OCI-LY1 (cell line): ENCODE measurements at regions not wholly inside any gene's neighbourhood (a gene's known extent, or its start where the extent isn't known, plus 50 kb on each side); places are given as distances from the start of the nearest gene placed in this dataset.

Source experiments
- H2AFZ ChIP-seq: fragments of 200-600 bp; sonication (generic), shearing (Covaris generic); 2 replicates; pipeline ENCODE4 v1.6.0; 2014; ENCODE audit warnings: antibody characterized with exemption, mild to moderate bottlenecking, low read length
- H3F3A ChIP-seq: fragments of 200-600 bp; sonication (generic), shearing (Covaris generic); 2 replicates; pipeline ENCODE4 v1.6.0; 2014; ENCODE audit warnings: mild to moderate bottlenecking, antibody characterized with exemption, low read length, moderate library complexity; ENCODE audit not compliant: insufficient read depth
- H3K27ac ChIP-seq: fragments of 200-600 bp; sonication (generic); 2 replicates; pipeline ENCODE4 v1.5.1; 2014; ENCODE audit warnings: low read length, mixed run types, mild to moderate bottlenecking, low read depth; ENCODE audit not compliant: poor library complexity, severe bottlenecking
- H3K27me3 ChIP-seq: fragments of 200-600 bp; sonication (generic); 2 replicates; pipeline ENCODE4 v1.6.0; 2014; ENCODE audit warnings: antibody characterized with exemption, mild to moderate bottlenecking, low read length, moderate library complexity; ENCODE audit not compliant: insufficient read depth
- H3K36me3 ChIP-seq: fragments of 200-600 bp; sonication (generic); 2 replicates; pipeline ENCODE4 v1.6.1; 2014; ENCODE audit warnings: mild to moderate bottlenecking, antibody characterized with exemption, low read length, moderate library complexity, mixed read lengths; ENCODE audit not compliant: insufficient read depth
- H3K4me1 ChIP-seq: fragments of 200-600 bp; sonication (generic); 2 replicates; pipeline ENCODE4 v1.5.1; 2014; ENCODE audit warnings: mild to moderate bottlenecking, low read length, moderate library complexity; ENCODE audit not compliant: insufficient read depth, severe bottlenecking
- H3K4me2 ChIP-seq: fragments of 200-600 bp; sonication (generic), shearing (Covaris generic); 2 replicates; pipeline ENCODE4 v1.6.1; 2014; ENCODE audit warnings: low read length
- H3K4me3 ChIP-seq: fragments of 200-600 bp; sonication (generic); 2 replicates; pipeline ENCODE4 v1.5.1; 2014; ENCODE audit warnings: low read length, low read depth, mild to moderate bottlenecking, mixed read lengths; ENCODE audit not compliant: poor library complexity, severe bottlenecking
- H3K79me2 ChIP-seq: fragments of 200-600 bp; shearing (Covaris generic); 2 replicates; pipeline ENCODE4 v1.6.1; 2016; ENCODE audit warnings: mixed run types, low read length, mixed read lengths; ENCODE audit not compliant: insufficient read depth
- H3K9ac ChIP-seq: fragments of 200-600 bp; sonication (generic), shearing (Covaris generic); 2 replicates; pipeline ENCODE4 v1.6.1; 2014; ENCODE audit warnings: mild to moderate bottlenecking, low read length, mixed read lengths
- H3K9me2 ChIP-seq: fragments of 200-600 bp; sonication (generic), shearing (Covaris generic); 2 replicates; pipeline ENCODE4 v1.6.1; 2014; ENCODE audit warnings: low read depth, mild to moderate bottlenecking, low read length, mixed read lengths
- H3K9me3 ChIP-seq: fragments of 200-600 bp; shearing (Covaris generic); 2 replicates; pipeline ENCODE4 v1.6.1; 2014; ENCODE audit warnings: low read length, mixed read lengths
- H4K20me1 ChIP-seq: fragments of 200-600 bp; sonication (generic), shearing (Covaris generic); 2 replicates; pipeline ENCODE4 v1.6.0; 2016; ENCODE audit warnings: mild to moderate bottlenecking, low read length; ENCODE audit not compliant: insufficient read depth
- EZH2 ChIP-seq: fragments of 200-600 bp; sonication (generic), shearing (Covaris generic); IDR thresholded peaks from 2 replicates; pipeline ENCODE4 v1.8.0; 2017; ENCODE audit warnings: borderline replicate concordance, mixed run types, mild to moderate bottlenecking, antibody characterized with exemption, low read length, moderate library complexity, mixed read lengths
- TF ChIP-seq, protein P1 (sequence below): fragments of 200-600 bp; sonication (generic), shearing (Covaris generic); IDR thresholded peaks from 2 replicates; pipeline ENCODE4 v1.5.1; 2017; ENCODE audit warnings: mild to moderate bottlenecking, antibody characterized with exemption, low read length, moderate library complexity, mixed read lengths

DNA sequence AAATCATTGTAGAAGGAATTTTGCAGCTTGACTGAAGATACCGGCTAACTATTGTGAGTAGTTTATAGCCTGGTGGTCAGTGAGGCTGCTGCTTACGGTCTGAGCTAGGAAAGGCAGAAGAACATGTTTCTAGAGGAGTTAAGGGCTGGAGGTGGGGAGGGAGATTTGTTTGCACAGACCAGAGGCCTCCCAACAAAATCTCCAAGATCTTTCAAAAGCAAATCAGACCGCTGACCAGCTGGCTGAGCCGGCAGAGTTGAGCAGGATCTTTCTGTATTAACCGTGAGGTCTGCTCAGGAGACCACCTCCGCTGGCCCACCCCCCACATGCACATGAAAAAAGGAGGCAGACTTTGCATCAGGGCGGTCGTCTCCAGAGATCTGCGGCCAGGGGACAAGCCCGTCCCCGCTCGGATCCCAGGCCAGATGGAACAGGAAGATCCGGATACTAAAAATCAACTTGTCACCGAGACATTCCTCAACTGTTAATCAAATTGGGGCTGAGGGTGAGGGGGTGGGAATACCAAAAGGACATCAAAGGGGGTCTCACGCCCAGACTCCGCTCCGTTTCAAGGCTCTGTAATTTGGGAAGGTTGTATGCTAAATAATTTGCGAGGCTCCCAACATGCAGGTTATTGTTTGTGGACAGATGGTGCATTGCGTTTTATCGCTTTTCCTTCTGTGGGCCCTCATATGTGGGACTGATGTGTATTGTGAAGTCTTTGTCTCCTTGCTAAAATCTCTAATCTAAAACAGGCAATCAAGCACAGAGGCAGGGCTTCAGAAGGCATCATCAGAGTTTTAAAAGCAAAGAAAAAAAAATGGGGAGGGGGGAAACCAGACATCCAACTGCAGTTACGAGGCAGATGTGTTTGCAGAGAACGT lies 319.0 kb downstream of the ZNF536 start:
- Histone ChIP-seq H4K20me1 (no peaks in the 10 kb centered on the region), H3F3A (no peaks in the 10 kb centered on the region), H3K4me2 (no peak overlapping the region), H3K27ac (no peak overlapping the region), H2AFZ (no peak overlapping the region), H3K27me3 (no peaks in the 10 kb centered on the region), H3K4me1 (no peaks in the 10 kb centered on the region), H3K9ac (no peak overlapping the region), H3K9me3 (no peaks in the 10 kb centered on the region), H3K79me2 (no peaks in the 10 kb centered on the region), H3K4me3 (no peak overlapping the region), H3K9me2 (no peaks in the 10 kb centered on the region), H3K36me3 (no peaks in the 10 kb centered on the region)
- TF ChIP-seq EZH2: no peak
- TF ChIP-seq, protein P1, sequence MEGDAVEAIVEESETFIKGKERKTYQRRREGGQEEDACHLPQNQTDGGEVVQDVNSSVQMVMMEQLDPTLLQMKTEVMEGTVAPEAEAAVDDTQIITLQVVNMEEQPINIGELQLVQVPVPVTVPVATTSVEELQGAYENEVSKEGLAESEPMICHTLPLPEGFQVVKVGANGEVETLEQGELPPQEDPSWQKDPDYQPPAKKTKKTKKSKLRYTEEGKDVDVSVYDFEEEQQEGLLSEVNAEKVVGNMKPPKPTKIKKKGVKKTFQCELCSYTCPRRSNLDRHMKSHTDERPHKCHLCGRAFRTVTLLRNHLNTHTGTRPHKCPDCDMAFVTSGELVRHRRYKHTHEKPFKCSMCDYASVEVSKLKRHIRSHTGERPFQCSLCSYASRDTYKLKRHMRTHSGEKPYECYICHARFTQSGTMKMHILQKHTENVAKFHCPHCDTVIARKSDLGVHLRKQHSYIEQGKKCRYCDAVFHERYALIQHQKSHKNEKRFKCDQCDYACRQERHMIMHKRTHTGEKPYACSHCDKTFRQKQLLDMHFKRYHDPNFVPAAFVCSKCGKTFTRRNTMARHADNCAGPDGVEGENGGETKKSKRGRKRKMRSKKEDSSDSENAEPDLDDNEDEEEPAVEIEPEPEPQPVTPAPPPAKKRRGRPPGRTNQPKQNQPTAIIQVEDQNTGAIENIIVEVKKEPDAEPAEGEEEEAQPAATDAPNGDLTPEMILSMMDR: no peak

DNA sequence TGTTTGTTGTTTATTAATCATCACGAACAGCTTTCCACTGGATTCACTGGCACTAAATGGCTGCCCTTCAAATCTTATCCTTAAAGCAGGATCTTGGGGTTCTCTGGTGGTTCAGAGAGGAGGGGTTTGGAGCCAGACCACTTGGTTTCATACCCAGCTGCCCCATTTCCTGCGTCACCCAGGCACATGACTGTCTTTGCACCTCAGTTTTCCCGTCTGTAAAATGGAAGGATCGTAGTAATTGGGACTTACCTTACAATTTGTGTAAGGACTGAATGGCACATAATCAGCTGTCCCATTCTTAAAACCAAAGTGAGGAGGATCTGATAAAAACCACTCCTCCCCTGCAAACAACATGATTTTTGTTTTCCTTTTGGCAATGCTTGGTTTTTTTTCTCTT lies 318.3 kb downstream of the ZNF536 start:
- H3K27me3 ChIP-seq: no peaks in the 10 kb centered on the region
- no peak overlapping the region for H3K9ac ChIP-seq
- H3K4me1 ChIP-seq: no peaks in the 10 kb centered on the region

DNA sequence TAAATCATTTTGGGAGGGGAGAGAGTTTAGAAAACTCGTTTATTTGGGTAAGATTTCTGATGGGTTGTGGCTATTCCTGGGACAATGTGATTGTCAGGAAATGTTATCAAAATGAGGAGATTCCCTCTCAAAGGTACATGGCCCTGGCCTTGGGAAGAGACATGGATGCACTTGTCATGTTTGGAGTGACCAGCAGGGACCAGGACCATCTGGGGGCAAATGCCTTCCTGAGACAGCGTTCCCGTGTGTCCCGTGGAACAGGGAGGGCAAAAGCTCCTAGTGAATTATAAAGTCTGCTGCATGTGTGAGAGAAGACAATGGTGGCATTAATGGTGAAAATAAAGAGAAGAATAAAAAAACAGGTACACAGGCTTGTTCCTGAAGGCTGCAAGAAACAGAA lies 317.3 kb downstream of the ZNF536 start:
- Histone ChIP-seq H3K9me3 (no peaks in the 10 kb centered on the region), H3K9ac (no peak overlapping the region), H3K9me2 (no peaks in the 10 kb centered on the region), H3K36me3 (no peaks in the 10 kb centered on the region), H3F3A (no peaks in the 10 kb centered on the region), H3K4me2 (no peak overlapping the region), H3K27me3 (no peaks in the 10 kb centered on the region), H3K4me1 (no peaks in the 10 kb centered on the region), H3K79me2 (no peaks in the 10 kb centered on the region), H2AFZ (no peak overlapping the region), H3K4me3 (no peak overlapping the region), H3K27ac (no peak overlapping the region), H4K20me1 (no peaks in the 10 kb centered on the region)
- TF ChIP-seq EZH2: no peak
- TF ChIP-seq, protein P1: no peak

More for the DNA sequence above, 318.3 kb downstream of the ZNF536 start:
- no peaks in the 10 kb centered on the region for H3K79me2 ChIP-seq
- H2AFZ ChIP-seq: no peak overlapping the region
- H3K36me3 ChIP-seq: no peaks in the 10 kb centered on the region
- H3K9me2 ChIP-seq: no peaks in the 10 kb centered on the region
- no peak overlapping the region for H3K4me3 ChIP-seq
- H3K4me2 ChIP-seq: no peak overlapping the region
- no peaks in the 10 kb centered on the region for H3F3A ChIP-seq
- H3K9me3 ChIP-seq: no peaks in the 10 kb centered on the region
- TF ChIP-seq EZH2: no peak
- TF ChIP-seq, protein P1: no peak
- H4K20me1 ChIP-seq: no peaks in the 10 kb centered on the region
- H3K27ac ChIP-seq: no peak overlapping the region
